Activated CD4-positive, CD25-positive, alpha-beta regulatory T cell treated with anti-CD3 and anti-CD28 coated beads, Interleukin-2, amount 50 U/mL, for 24 hours (primary cell): ENCODE measurements at regions not wholly inside any gene's neighbourhood (a gene's known extent, or its start where the extent isn't known, plus 50 kb on each side); places are given as distances from the start of the nearest gene placed in this dataset.
A peak's percentile ranks its signal among the peaks of the same experiment; 100 is the strongest.

Experiments used
- ATAC-seq, 2 donors: fragments of 150-1000 bp; cut with Tn5 transposase; one replicate each; pipeline ENCODE4 v1.10.0; 2021; ENCODE audit warnings: mild to moderate bottlenecking in 1 of 2, moderate library complexity in 1 of 2

- no peak for ATAC-seq
These were observed 149.0 kb upstream of the STX18 start for GRCh38 chr4:4690854-4691253.

- peak; percentile 32 to 62 for ATAC-seq
These were observed 148.0 kb upstream of the STX18 start for GRCh38 chr4:4689694-4690440.

- no peak for ATAC-seq
These were observed 146.3 kb upstream of the STX18 start for GRCh38 chr4:4687935-4688727.

GRCh38 chr4:4687100-4687499 lies 145.3 kb upstream of the STX18 start:
- no peak for ATAC-seq

GRCh38 chr4:4685810-4686795 lies 144.3 kb upstream of the STX18 start:
- no peak for ATAC-seq

- ATAC-seq, result no peak
These were observed 139.8 kb upstream of the STX18 start for GRCh38 chr4:4681653-4682052.

- ATAC-seq, result no peak
These were observed 138.9 kb upstream of the STX18 start for GRCh38 chr4:4680758-4681157.

GRCh38 chr4:4680243-4680642 lies 138.4 kb upstream of the STX18 start:
- no peak for ATAC-seq

- no peak for ATAC-seq
These were observed 136.0 kb upstream of the STX18 start for GRCh38 chr4:4677556-4678522.

GRCh38 chr4:4675641-4676040 lies 133.8 kb upstream of the STX18 start:
- no peak for ATAC-seq

GRCh38 chr4:4675051-4675581 lies 133.3 kb upstream of the STX18 start:
- ATAC-seq, result no peak

- ATAC-seq, result no peak
These were observed 131.2 kb upstream of the STX18 start for GRCh38 chr4:4673070-4673469.

GRCh38 chr4:4672402-4672801 lies 130.6 kb upstream of the STX18 start:
- ATAC-seq, result no peak

- ATAC-seq, result no peak
These were observed 130.0 kb upstream of the STX18 start for GRCh38 chr4:4671774-4672349.

- ATAC-seq, result no peak
These were observed 129.0 kb upstream of the STX18 start for GRCh38 chr4:4670869-4671268.

GRCh38 chr4:4668355-4669210 lies 126.7 kb upstream of the STX18 start:
- no peak for ATAC-seq

- no peak for ATAC-seq
These were observed 125.8 kb upstream of the STX18 start for GRCh38 chr4:4667622-4668081.

GRCh38 chr4:4666693-4667621 lies 125.1 kb upstream of the STX18 start:
- ATAC-seq, result no peak

- no peak for ATAC-seq
These were observed 124.3 kb upstream of the STX18 start for GRCh38 chr4:4666187-4666586.
